ENCODE measurements at regions not wholly inside any gene's neighbourhood (a gene's known extent, or its start where the extent isn't known, plus 50 kb on each side); places are given as distances from the start of the nearest gene placed in this dataset.

GRCh38 chr3:101085752-101086151 lies 92.5 kb upstream of the ABI3BP start:
- no peaks in the 10 kb centered on the region for H3K9me3 ChIP-seq (ENCODE audit: insufficient read depth, low read length)
- H3K36me3 ChIP-seq (replicated peaks; ENCODE audit: low read depth, low read length) = no peaks in the 10 kb centered on the region
- H3K4me1 ChIP-seq (ENCODE audit: low read length) = no peaks in the 10 kb centered on the region
- H3K9ac ChIP-seq (ENCODE audit: low read length) = no peak overlapping the region
- H3K79me2 ChIP-seq (ENCODE audit: low read length) = no peaks in the 10 kb centered on the region
- TF ChIP-seq CTCF (IDR thresholded peaks at IDR 0.05; ENCODE audit: low read depth, low read length) (no peak), EZH2phosphoT487 (IDR thresholded peaks at IDR 0.05; ENCODE audit: low read depth) (no peak)
- no peak overlapping the region for H3K4me3 ChIP-seq (ENCODE audit: low read length)
- no peak overlapping the region for H3K4me2 ChIP-seq (ENCODE audit: low read length)
- no peaks in the 10 kb centered on the region for H4K20me1 ChIP-seq (ENCODE audit: insufficient read depth, low read length)
- no peak overlapping the region for H3K27ac ChIP-seq (ENCODE audit: low read length)
- no peaks in the 10 kb centered on the region for H3K27me3 ChIP-seq (ENCODE audit: low read depth, low read length)
- no peak overlapping the region for H2AFZ ChIP-seq (ENCODE audit: low read depth, low read length)

- Histone ChIP-seq H3K36me3 (replicated peaks; ENCODE audit: low read depth, low read length) (no peaks in the 10 kb centered on the region), H3K4me2 (ENCODE audit: low read length) (no peak overlapping the region), H3K27me3 (ENCODE audit: low read depth, low read length) (no peaks in the 10 kb centered on the region), H3K27ac (ENCODE audit: low read length) (no peak overlapping the region), H3K79me2 (ENCODE audit: low read length) (no peaks in the 10 kb centered on the region), H2AFZ (ENCODE audit: low read depth, low read length) (no peak overlapping the region), H3K4me1 (ENCODE audit: low read length) (no peaks in the 10 kb centered on the region), H3K9me3 (ENCODE audit: insufficient read depth, low read length) (no peaks in the 10 kb centered on the region), H3K4me3 (ENCODE audit: low read length) (no peak overlapping the region), H4K20me1 (ENCODE audit: insufficient read depth, low read length) (no peaks in the 10 kb centered on the region), H3K9ac (ENCODE audit: low read length) (no peak overlapping the region)
- TF ChIP-seq EZH2phosphoT487 (IDR thresholded peaks at IDR 0.05; ENCODE audit: low read depth) (no peak), CTCF (IDR thresholded peaks at IDR 0.05; ENCODE audit: low read depth, low read length) (no peak)
Observed at GRCh38 chr3:101084404-101084803, 91.2 kb upstream of the ABI3BP start.

- Histone ChIP-seq H3K79me2 (ENCODE audit: low read length) (no peaks in the 10 kb centered on the region), H3K4me1 (ENCODE audit: low read length) (no peaks in the 10 kb centered on the region), H3K9me3 (ENCODE audit: insufficient read depth, low read length) (no peaks in the 10 kb centered on the region), H3K36me3 (replicated peaks; ENCODE audit: low read depth, low read length) (no peaks in the 10 kb centered on the region), H3K27me3 (ENCODE audit: low read depth, low read length) (no peaks in the 10 kb centered on the region), H3K9ac (ENCODE audit: low read length) (no peak overlapping the region), H2AFZ (ENCODE audit: low read depth, low read length) (no peak overlapping the region), H3K4me3 (ENCODE audit: low read length) (no peak overlapping the region), H3K27ac (ENCODE audit: low read length) (no peak overlapping the region), H4K20me1 (ENCODE audit: insufficient read depth, low read length) (no peaks in the 10 kb centered on the region), H3K4me2 (ENCODE audit: low read length) (no peak overlapping the region)
- TF ChIP-seq EZH2phosphoT487 (IDR thresholded peaks at IDR 0.05; ENCODE audit: low read depth) (no peak), CTCF (IDR thresholded peaks at IDR 0.05; ENCODE audit: low read depth, low read length) (no peak)
Observed at GRCh38 chr3:101081999-101082398, 88.8 kb upstream of the ABI3BP start.

- H3K9ac ChIP-seq (ENCODE audit: low read length) = no peak overlapping the region
- H4K20me1 ChIP-seq (ENCODE audit: insufficient read depth, low read length) = no peaks in the 10 kb centered on the region
- no peaks in the 10 kb centered on the region for H3K27me3 ChIP-seq (ENCODE audit: low read depth, low read length)
- H3K4me3 ChIP-seq (ENCODE audit: low read length) = no peak overlapping the region
- no peak overlapping the region for H3K27ac ChIP-seq (ENCODE audit: low read length)
- no peaks in the 10 kb centered on the region for H3K36me3 ChIP-seq (replicated peaks; ENCODE audit: low read depth, low read length)
- H3K79me2 ChIP-seq (ENCODE audit: low read length) = no peaks in the 10 kb centered on the region
- no peak overlapping the region for H2AFZ ChIP-seq (ENCODE audit: low read depth, low read length)
- no peak overlapping the region for H3K4me2 ChIP-seq (ENCODE audit: low read length)
- TF ChIP-seq CTCF (IDR thresholded peaks at IDR 0.05; ENCODE audit: low read depth, low read length) = no peak
- no peaks in the 10 kb centered on the region for H3K9me3 ChIP-seq (ENCODE audit: insufficient read depth, low read length)
- no peaks in the 10 kb centered on the region for H3K4me1 ChIP-seq (ENCODE audit: low read length)
Observed at GRCh38 chr3:101081446-101081845, 88.2 kb upstream of the ABI3BP start.

All from OCI-LY3 (cell line).